ENCODE measurements at regions not wholly inside any gene's neighbourhood (a gene's known extent, or its start where the extent isn't known, plus 50 kb on each side); places are given as distances from the start of the nearest gene placed in this dataset.
"Not testable (repeated sequence)": the region's sequence is repeated elsewhere in the genome, so short reads cannot be mapped to it uniquely, and the experiment has no call there.

DNA sequence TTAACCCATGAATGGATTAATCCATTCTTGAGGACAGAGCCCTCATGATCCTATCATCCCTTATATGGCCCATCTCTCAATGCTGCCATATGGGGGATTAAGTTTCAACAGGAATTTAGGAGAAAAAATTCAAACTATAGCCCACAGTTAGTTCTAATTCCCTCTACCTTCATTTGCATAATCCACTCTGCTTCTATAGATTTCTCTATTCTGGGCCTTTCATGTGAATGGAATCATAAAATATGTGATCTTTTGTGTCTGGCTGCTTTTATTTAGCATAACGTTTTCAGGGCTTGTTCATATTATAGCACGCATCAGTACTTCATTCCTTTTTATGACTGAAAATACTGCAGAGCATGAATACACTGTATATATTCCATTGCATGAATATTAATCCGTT lies 55.4 kb downstream of the CTSL start:
- CTCF ChIA-PET = no interaction called here
- Histone ChIP-seq H3K36me3 (ENCODE audit: control insufficient read depth, insufficient read depth, low read length) (no peaks in the 10 kb centered on the region), H3K4me3 (ENCODE audit: low read depth, low read length) (no peak overlapping the region), H3K27me3 (ENCODE audit: control insufficient read depth, insufficient read depth, low read length) (0 out of 2 replicates have a peak, but pooled peaks cover 3% of the 10 kb centered on the region)
- TF ChIP-seq, protein P1, sequence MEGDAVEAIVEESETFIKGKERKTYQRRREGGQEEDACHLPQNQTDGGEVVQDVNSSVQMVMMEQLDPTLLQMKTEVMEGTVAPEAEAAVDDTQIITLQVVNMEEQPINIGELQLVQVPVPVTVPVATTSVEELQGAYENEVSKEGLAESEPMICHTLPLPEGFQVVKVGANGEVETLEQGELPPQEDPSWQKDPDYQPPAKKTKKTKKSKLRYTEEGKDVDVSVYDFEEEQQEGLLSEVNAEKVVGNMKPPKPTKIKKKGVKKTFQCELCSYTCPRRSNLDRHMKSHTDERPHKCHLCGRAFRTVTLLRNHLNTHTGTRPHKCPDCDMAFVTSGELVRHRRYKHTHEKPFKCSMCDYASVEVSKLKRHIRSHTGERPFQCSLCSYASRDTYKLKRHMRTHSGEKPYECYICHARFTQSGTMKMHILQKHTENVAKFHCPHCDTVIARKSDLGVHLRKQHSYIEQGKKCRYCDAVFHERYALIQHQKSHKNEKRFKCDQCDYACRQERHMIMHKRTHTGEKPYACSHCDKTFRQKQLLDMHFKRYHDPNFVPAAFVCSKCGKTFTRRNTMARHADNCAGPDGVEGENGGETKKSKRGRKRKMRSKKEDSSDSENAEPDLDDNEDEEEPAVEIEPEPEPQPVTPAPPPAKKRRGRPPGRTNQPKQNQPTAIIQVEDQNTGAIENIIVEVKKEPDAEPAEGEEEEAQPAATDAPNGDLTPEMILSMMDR (IDR thresholded peaks at IDR 0.05; ENCODE audit: insufficient read depth, low read depth, low read length) = no peak
- POLR2A ChIA-PET = no interaction called here
- DNase-seq (ENCODE audit: low read depth) = no peak

DNA sequence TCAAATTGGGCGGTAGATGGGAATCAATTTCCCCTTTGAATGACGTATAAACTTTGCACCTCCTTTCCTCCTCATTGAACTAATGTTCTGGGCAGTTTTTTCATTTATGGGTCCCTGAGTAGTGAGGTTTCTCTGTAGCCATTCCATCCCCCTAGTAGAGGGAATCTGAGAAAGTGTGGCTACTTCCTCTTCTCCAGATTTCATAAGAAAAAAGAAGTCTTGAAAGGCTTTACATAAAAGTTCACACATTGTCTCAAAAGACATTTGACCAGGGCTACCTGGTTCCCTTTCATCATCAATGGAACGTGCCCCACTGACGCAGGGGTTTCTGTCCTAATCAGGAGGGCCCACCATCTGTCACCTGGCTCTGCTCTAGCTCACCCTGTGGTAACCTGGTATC lies 57.3 kb downstream of the CTSL start:
- Histone ChIP-seq H3K36me3 (ENCODE audit: control insufficient read depth, insufficient read depth, low read length) (no peaks in the 10 kb centered on the region), H3K4me3 (ENCODE audit: low read depth, low read length) (no peak overlapping the region), H3K27me3 (ENCODE audit: control insufficient read depth, insufficient read depth, low read length) (no peaks in the 10 kb centered on the region)
- ChIA-PET POLR2A (no interaction called here), CTCF (no interaction called here)
- TF ChIP-seq, protein P1 (IDR thresholded peaks at IDR 0.05; ENCODE audit: insufficient read depth, low read depth, low read length) = no peak
- DNase-seq (ENCODE audit: low read depth) = no peak

DNA sequence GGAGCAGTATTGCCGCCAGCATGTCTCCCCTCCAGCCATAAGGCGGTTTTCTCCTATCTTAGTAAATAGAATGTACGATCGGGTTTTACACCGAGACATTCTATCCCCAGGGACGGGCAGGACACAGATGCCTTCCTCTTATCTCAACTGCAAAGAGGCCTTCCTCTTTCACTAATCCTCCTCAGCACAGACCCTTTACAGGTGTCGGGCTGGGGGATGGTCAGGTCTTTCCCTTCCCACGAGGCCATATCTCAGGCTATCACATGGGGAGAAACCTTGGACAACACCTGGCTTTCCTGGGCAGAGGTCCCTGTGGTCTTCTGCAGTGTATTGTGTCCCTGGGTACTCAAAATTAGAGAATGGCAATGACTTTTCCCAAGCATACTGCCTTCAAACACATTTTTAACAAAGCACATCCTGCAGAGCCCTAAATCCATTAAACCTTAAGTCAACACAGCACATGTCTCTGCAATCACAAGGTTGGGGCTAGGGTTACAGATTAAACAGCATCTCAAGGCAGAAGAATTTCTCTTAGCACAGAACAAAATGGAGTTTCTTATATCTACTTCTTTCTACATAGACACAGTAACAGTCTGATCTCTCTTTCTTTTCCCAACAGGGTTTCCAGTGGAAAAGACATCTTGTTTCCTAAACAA lies 59.5 kb downstream of the CTSL start:
- H3K36me3 ChIP-seq (ENCODE audit: control insufficient read depth, insufficient read depth, low read length); H3K27me3 ChIP-seq (ENCODE audit: control insufficient read depth, insufficient read depth, low read length); H3K4me3 ChIP-seq (ENCODE audit: low read depth, low read length); CTCF ChIA-PET; DNase-seq (ENCODE audit: low read depth); POLR2A ChIA-PET: not testable (repeated sequence)

DNA sequence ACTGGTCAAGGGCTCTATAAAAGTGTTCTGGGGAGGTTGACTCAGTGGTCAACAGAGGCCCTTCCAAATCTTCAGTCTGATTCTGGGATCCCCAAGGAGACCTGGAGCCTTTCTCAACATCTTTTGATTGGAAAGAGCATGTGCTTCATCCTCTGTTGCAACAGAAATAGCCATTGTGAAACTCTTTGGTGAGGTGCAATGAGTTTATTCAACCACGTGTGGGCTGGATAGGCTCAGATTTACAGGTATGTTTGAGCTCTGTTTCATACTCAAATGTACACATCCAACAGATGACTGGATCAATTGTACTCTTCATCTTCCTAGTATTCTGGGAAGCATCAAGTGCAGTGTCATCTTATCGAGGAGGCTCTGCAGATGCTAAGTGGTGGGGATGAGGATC lies 60.5 kb downstream of the CTSL start:
- ChIA-PET POLR2A (no interaction called here), CTCF (no interaction called here)
- TF ChIP-seq, protein P1 (IDR thresholded peaks at IDR 0.05; ENCODE audit: insufficient read depth, low read depth, low read length) = no peak
- Histone ChIP-seq H3K27me3 (ENCODE audit: control insufficient read depth, insufficient read depth, low read length) (no peaks in the 10 kb centered on the region), H3K4me3 (ENCODE audit: low read depth, low read length) (no peak overlapping the region), H3K36me3 (ENCODE audit: control insufficient read depth, insufficient read depth, low read length) (no peaks in the 10 kb centered on the region)
- DNase-seq (ENCODE audit: low read depth) = no peak

DNA sequence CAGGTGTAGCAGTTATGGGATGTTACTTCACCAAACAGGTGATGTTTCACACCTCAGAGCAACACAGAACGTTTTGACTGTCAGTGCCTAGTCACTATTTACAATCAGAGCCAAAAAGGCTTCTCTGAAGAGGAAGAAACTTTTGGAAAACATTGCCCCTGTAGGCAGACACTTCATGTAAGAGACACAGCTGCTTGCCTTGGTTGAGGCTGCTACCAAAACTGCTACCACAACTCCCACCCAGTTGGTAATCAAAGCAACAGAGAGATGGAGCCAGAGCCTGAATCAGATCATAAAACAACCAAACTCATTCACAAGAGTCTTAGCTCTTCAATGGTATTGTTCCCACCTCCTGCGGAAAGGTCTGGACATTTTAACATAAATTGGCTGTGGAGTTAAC lies 61.0 kb downstream of the CTSL start:
- Histone ChIP-seq H3K36me3 (ENCODE audit: control insufficient read depth, insufficient read depth, low read length) (no peaks in the 10 kb centered on the region), H3K4me3 (ENCODE audit: low read depth, low read length) (no peak overlapping the region), H3K27me3 (ENCODE audit: control insufficient read depth, insufficient read depth, low read length) (no peaks in the 10 kb centered on the region)
- DNase-seq (ENCODE audit: low read depth) = no peak
- POLR2A ChIA-PET = no interaction called here
- CTCF ChIA-PET = no interaction called here
- TF ChIP-seq, protein P1 (IDR thresholded peaks at IDR 0.05; ENCODE audit: insufficient read depth, low read depth, low read length) = no peak

DNA sequence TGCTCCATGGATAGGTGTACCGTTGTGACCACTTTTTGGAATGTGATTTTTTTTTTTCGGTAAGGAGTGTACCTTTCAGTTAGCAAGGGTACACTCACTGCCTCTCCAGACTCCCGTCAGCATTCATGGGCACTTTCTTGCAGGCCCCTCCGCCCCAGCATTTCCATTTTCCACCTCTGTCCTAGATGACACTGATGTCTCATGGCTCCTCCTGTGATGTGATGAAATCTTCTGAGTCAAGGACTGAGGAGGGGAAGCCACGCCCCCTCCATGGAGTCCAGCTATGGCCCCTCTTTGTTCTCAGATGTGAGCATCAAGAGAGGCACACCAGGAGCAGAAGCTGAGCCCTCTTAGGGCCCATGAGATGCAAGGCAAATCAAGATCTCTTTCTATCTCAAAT lies 61.8 kb downstream of the CTSL start:
- POLR2A ChIA-PET = no interaction called here
- CTCF ChIA-PET = no interaction called here
- TF ChIP-seq, protein P1 (IDR thresholded peaks at IDR 0.05; ENCODE audit: insufficient read depth, low read depth, low read length) = no peak
- H3K4me3 ChIP-seq (ENCODE audit: low read depth, low read length) = no peak overlapping the region
- no peaks in the 10 kb centered on the region for H3K36me3 ChIP-seq (ENCODE audit: control insufficient read depth, insufficient read depth, low read length)
- DNase-seq (ENCODE audit: low read depth) = no peak
- H3K27me3 ChIP-seq (ENCODE audit: control insufficient read depth, insufficient read depth, low read length) = no peaks in the 10 kb centered on the region

Data from BJ (cell line).